A549 (cell line): ENCODE measurements at regions not wholly inside any gene's neighbourhood (a gene's known extent, or its start where the extent isn't known, plus 50 kb on each side); places are given as distances from the start of the nearest gene placed in this dataset.

Source experiments
- ATAC-seq, 2 experiments: fragments of 200-7000 bp in 1 of 2; fragments of >200 bp in 1 of 2; cut with Nextera tagmentation in 1 of 2; cut with Tn5 transposase in 1 of 2; 3 replicates each; pipeline versions ENCODE4 v1.8.0 to v1.9.1; 2018 to 2020; ENCODE audit warnings: mild to moderate bottlenecking in 1 of 2, moderate library complexity in 1 of 2
- CTCF ChIA-PET: fragments of 300-600 bp; sonication (Branson Sonifier 250); formaldehyde crosslinking; extraction: SDS; loops from one replicate; lab custom pipeline; 2021; ENCODE audit warnings: antibody characterized with exemption, inconsistent platforms; lab: Yijun Ruan, JAX
- POLR2A ChIA-PET: fragments of 350-600 bp; formaldehyde crosslinking; extraction: SDS; loops from one replicate; lab custom pipeline; 2021; ENCODE audit warnings: antibody characterized with exemption, inconsistent platforms; lab: Yijun Ruan, JAX
- DNase-seq, 2 experiments: peaks; one replicate each; pipeline versions ENCODE4 v3.0.0 to v3.0.0-alpha.2; 2011 to 2016; ENCODE audit warnings: low read depth in 1 of 2, low spot score in 1 of 2
- FAIRE-seq: peaks from 2 replicates; lab custom pipeline; 2011; peaks lifted over from hg19 to GRCh38; lab: Jason Lieb, UNC
- H3K27ac ChIP-seq, 2 experiments: fragments of >200 bp; sonication (Bioruptor Twin); formaldehyde crosslinking; 3 replicates each; pipeline ENCODE4 v1.5.1; 2016 to 2017
- H3K4me1 ChIP-seq: fragments of >200 bp; sonication (Bioruptor Twin); formaldehyde crosslinking; 3 replicates; pipeline ENCODE4 v1.6.1; 2016
- H3K4me2 ChIP-seq: fragments of >200 bp; sonication (Bioruptor Twin); formaldehyde crosslinking; 3 replicates; pipeline ENCODE4 v1.6.1; 2016
- H3K4me3 ChIP-seq: fragments of >200 bp; sonication (Bioruptor Twin); formaldehyde crosslinking; 3 replicates; pipeline ENCODE4 v1.5.1; 2016
- H3K9me3 ChIP-seq: fragments of >200 bp; sonication (Bioruptor Twin); formaldehyde crosslinking; 3 replicates; pipeline ENCODE4 v1.6.1; 2016
- BHLHE40 ChIP-seq: IDR thresholded peaks from 2 replicates; pipeline ENCODE4 v1.6.1; 2012; ENCODE audit warnings: low read depth, low read length, inconsistent platforms
- CBX2 ChIP-seq: fragments of 200-600 bp; sonication (generic); IDR thresholded peaks from 2 replicates; pipeline ENCODE4 v1.6.1; 2016; ENCODE audit warnings: low read depth, mild to moderate bottlenecking, borderline replicate concordance
- CHD2 ChIP-seq: fragments of 150-350 bp; IDR thresholded peaks from 2 replicates; pipeline ENCODE4 v1.6.1; 2014; ENCODE audit warnings: low read length; ENCODE audit not compliant: partially characterized antibody
- CHD4 ChIP-seq: fragments of 200-600 bp; sonication (generic); IDR thresholded peaks from 2 replicates; pipeline ENCODE4 v1.6.1; 2016; ENCODE audit warnings: antibody characterized with exemption, mild to moderate bottlenecking, borderline replicate concordance
- E2F6 ChIP-seq: IDR thresholded peaks from 2 replicates; pipeline ENCODE4 v1.6.1; 2012; ENCODE audit warnings: low read depth, borderline replicate concordance
- ELK1 ChIP-seq: fragments of 150-350 bp; IDR thresholded peaks from 2 replicates; pipeline ENCODE4 v1.6.1; 2014; ENCODE audit warnings: low read depth, mild to moderate bottlenecking, low read length
- EP300 ChIP-seq, 2 experiments: fragments of >200 bp; sonication (Bioruptor Twin); formaldehyde crosslinking; IDR thresholded peaks; 2 replicates in 1 of 2; 3 replicates in 1 of 2; pipeline ENCODE4 v1.6.1; 2016 to 2017
- ESRRA ChIP-seq: fragments of 150-350 bp; IDR thresholded peaks from 2 replicates; pipeline ENCODE4 v1.6.1; 2014; ENCODE audit warnings: mild to moderate bottlenecking, low read length, borderline replicate concordance
- FOXS1 ChIP-seq: fragments of 250-450 bp; sonication (Bioruptor Pico); IDR thresholded peaks from 2 replicates; pipeline ENCODE4 v1.5.0; 2020; ENCODE audit warnings: mild to moderate bottlenecking, moderate library complexity
- HDAC2 ChIP-seq: fragments of 200-600 bp; sonication (generic); IDR thresholded peaks from 2 replicates; pipeline ENCODE4 v1.6.1; 2016
- HES2 ChIP-seq: fragments of >200 bp; sonication (Bioruptor Twin); formaldehyde crosslinking; IDR thresholded peaks from 2 replicates; pipeline ENCODE4 v1.6.1; 2016
- HMGXB4 ChIP-seq: fragments of 250-450 bp; sonication (Bioruptor Pico); IDR thresholded peaks from 2 replicates; pipeline ENCODE4 v1.5.0; 2021; ENCODE audit warnings: mild to moderate bottlenecking, moderate library complexity, borderline replicate concordance
- KDM5A ChIP-seq: fragments of 200-600 bp; sonication (generic); IDR thresholded peaks from 2 replicates; pipeline ENCODE4 v1.6.1; 2016; ENCODE audit warnings: antibody characterized with exemption, mild to moderate bottlenecking
- MAX ChIP-seq: IDR thresholded peaks from 2 replicates; pipeline ENCODE4 v1.6.1; 2012
- MAZ ChIP-seq: fragments of 150-350 bp; IDR thresholded peaks from 2 replicates; pipeline ENCODE4 v1.6.1; 2014; ENCODE audit warnings: antibody characterized with exemption, low read depth, low read length, borderline replicate concordance
- NFE2L2 ChIP-seq: fragments of 150-350 bp; conservative IDR thresholded peaks from 2 replicates; pipeline ENCODE4 v1.6.1; 2014; ENCODE audit warnings: low read length
- NR3C1 ChIP-seq: fragments of >200 bp; sonication (Bioruptor Twin); formaldehyde crosslinking; IDR thresholded peaks from 3 replicates; pipeline ENCODE4 v1.6.1; 2017
- PHF8 ChIP-seq: fragments of 200-600 bp; sonication (generic); IDR thresholded peaks from 2 replicates; pipeline ENCODE4 v1.6.1; 2016; ENCODE audit warnings: low read depth, mild to moderate bottlenecking, antibody characterized with exemption, moderate library complexity, borderline replicate concordance
- POLR2A ChIP-seq: IDR thresholded peaks from 2 replicates; pipeline ENCODE4 v1.6.1; 2012; ENCODE audit warnings: mild to moderate bottlenecking, low read length
- RARB ChIP-seq: fragments of 250-450 bp; sonication (Bioruptor Pico); IDR thresholded peaks from 2 replicates; pipeline ENCODE4 v1.8.0; 2021; ENCODE audit warnings: mild to moderate bottlenecking, moderate library complexity
- RCOR1 ChIP-seq: fragments of 150-350 bp; IDR thresholded peaks from 2 replicates; pipeline ENCODE4 v1.6.1; 2014; ENCODE audit warnings: antibody characterized with exemption, low read length, low read depth
- TFCP2L1 ChIP-seq: fragments of 250-450 bp; sonication (Bioruptor Pico); IDR thresholded peaks from 2 replicates; pipeline ENCODE4 v1.5.0; 2021; ENCODE audit warnings: mild to moderate bottlenecking
- TP53 ChIP-seq: fragments of 250-450 bp; sonication (Bioruptor Pico); IDR thresholded peaks from 2 replicates; pipeline ENCODE4 v1.5.0; 2021; ENCODE audit warnings: mild to moderate bottlenecking, moderate library complexity
- WGBS: methylation state at CpG from one replicate; pipeline ENCODE4 v1.1.6; 2017; ENCODE audit errors: missing lambda C conversion rate; 5-methylcytosine and 5-hydroxymethylcytosine counted together

GRCh38 chr22:48646216-48646925, 1181.3 kb downstream of the BRD1 start:
- Histone ChIP-seq H3K4me3 (no peak overlapping the region), H3K9me3 (no peaks in the 10 kb centered on the region), H3K27ac (no peak overlapping the region), H3K4me2 (no peak overlapping the region), H3K4me1 (no peaks in the 10 kb centered on the region)
- ChIA-PET POLR2A (no interaction called here), CTCF (no interaction called here)
- DNase-seq, result no peak
- ATAC-seq, result no peak
- TF ChIP-seq ESRRA (no peak), CBX2 (no peak), CHD2 (no peak), HES2 (no peak), FOXS1 (CRISPR knock-in tag) (no peak), HMGXB4 (CRISPR knock-in tag) (no peak), BHLHE40 (no peak), CHD4 (no peak), TFCP2L1 (no peak), NR3C1 (no peak)
- WGBS, result 92% methylated on average over 12 of the region's 42 CpGs
- FAIRE-seq, result no peak

- no peak for ATAC-seq
- Histone ChIP-seq H3K4me2 (no peak overlapping the region), H3K4me3 (no peak overlapping the region), H3K9me3 (no peaks in the 10 kb centered on the region), H3K27ac (no peak overlapping the region), H3K4me1 (no peaks in the 10 kb centered on the region)
- CTCF ChIA-PET, result no interaction called here
- FAIRE-seq, result no peak
- WGBS, result 37% methylated on average over 4 of the region's 16 CpGs
- POLR2A ChIA-PET, result no interaction called here
- no peak for TF ChIP-seq ELK1
- no peak for TF ChIP-seq BHLHE40
- TF ChIP-seq E2F6, result no peak
- no peak for TF ChIP-seq POLR2A
- no peak for TF ChIP-seq MAX
- TF ChIP-seq HES2, result no peak
- no peak for TF ChIP-seq EP300 (IDR thresholded peaks at IDR 0.05)
- TF ChIP-seq HDAC2, result no peak
- TF ChIP-seq CHD4, result no peak
- TF ChIP-seq TP53 (CRISPR knock-in tag), result no peak
- TF ChIP-seq KDM5A, result no peak
- TF ChIP-seq PHF8, result no peak
- TF ChIP-seq RCOR1, result no peak
- TF ChIP-seq NFE2L2, result no peak
- no peak for TF ChIP-seq RARB (CRISPR knock-in tag)
- no peak for TF ChIP-seq MAZ
- TF ChIP-seq HMGXB4 (CRISPR knock-in tag), result no peak
- no peak for DNase-seq
Observed at GRCh38 chr22:48645766-48646165, 1181.9 kb downstream of the BRD1 start.
